IPS-20b (cell line): ENCODE measurements at regions not wholly inside any gene's neighbourhood (a gene's known extent, or its start where the extent isn't known, plus 50 kb on each side); places are given as distances from the start of the nearest gene placed in this dataset.

Source experiments
- H3K27ac ChIP-seq: one replicate; pipeline ENCODE4 v1.5.1; 2013; ENCODE audit warnings: low read length
- H3K27me3 ChIP-seq: 2 replicates; pipeline ENCODE4 v1.6.1; 2013; ENCODE audit warnings: mild to moderate bottlenecking, low read length, inconsistent platforms; ENCODE audit not compliant: insufficient read depth
- H3K36me3 ChIP-seq: 2 replicates; pipeline ENCODE4 v1.6.1; 2013; ENCODE audit warnings: low read depth, mild to moderate bottlenecking, inconsistent platforms, low read length, moderate library complexity; ENCODE audit not compliant: insufficient read depth
- H3K4me1 ChIP-seq: 2 replicates; pipeline ENCODE4 v1.6.1; 2013; ENCODE audit warnings: mild to moderate bottlenecking, control low read depth, inconsistent platforms, low read length, moderate library complexity; ENCODE audit not compliant: insufficient read depth
- H3K4me3 ChIP-seq: 2 replicates; pipeline ENCODE4 v1.5.1; 2013; ENCODE audit warnings: mild to moderate bottlenecking, low read length, inconsistent platforms
- H3K9ac ChIP-seq: 2 replicates; pipeline ENCODE4 v1.6.1; 2013; ENCODE audit warnings: low read depth, mild to moderate bottlenecking, inconsistent platforms, low read length, moderate library complexity
- H3K9me3 ChIP-seq: 2 replicates; pipeline ENCODE4 v1.6.1; 2013; ENCODE audit warnings: mild to moderate bottlenecking, low read depth, low read length, inconsistent platforms; ENCODE audit not compliant: insufficient read depth

- Histone ChIP-seq H3K27ac (no peak overlapping the region), H3K9ac (no peak overlapping the region), H3K36me3 (no peaks in the 10 kb centered on the region), H3K27me3 (no peaks in the 10 kb centered on the region), H3K4me3 (no peak overlapping the region), H3K9me3 (no peaks in the 10 kb centered on the region), H3K4me1 (no peaks in the 10 kb centered on the region)
Measured at GRCh38 chr1:59173721-59174120, 123.2 kb upstream of the FGGY start.

DNA sequence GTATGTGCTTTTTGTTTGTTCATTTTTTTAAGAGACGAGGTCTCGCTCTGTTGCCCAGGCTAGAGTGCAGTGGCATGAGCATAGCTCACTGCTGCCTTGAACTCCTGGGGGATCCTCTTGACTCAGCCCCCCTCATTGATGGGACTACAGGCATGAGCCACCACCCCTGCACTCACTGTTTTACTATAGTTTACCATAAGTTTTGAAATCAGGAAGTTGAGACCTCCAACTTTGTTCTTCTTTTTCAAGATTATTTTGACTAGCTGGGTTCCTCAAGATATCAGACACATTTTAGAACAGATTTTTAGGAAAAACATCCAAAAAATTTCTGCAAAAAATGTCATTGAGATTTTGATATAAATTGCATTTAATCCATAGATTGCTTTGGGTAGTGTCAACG, 120.4 kb upstream of the FGGY start:
- Histone ChIP-seq H3K4me3 (no peak overlapping the region), H3K27me3 (no peaks in the 10 kb centered on the region), H3K9ac (no peak overlapping the region), H3K9me3 (no peaks in the 10 kb centered on the region), H3K36me3 (no peaks in the 10 kb centered on the region), H3K27ac (no peak overlapping the region), H3K4me1 (no peaks in the 10 kb centered on the region)

DNA sequence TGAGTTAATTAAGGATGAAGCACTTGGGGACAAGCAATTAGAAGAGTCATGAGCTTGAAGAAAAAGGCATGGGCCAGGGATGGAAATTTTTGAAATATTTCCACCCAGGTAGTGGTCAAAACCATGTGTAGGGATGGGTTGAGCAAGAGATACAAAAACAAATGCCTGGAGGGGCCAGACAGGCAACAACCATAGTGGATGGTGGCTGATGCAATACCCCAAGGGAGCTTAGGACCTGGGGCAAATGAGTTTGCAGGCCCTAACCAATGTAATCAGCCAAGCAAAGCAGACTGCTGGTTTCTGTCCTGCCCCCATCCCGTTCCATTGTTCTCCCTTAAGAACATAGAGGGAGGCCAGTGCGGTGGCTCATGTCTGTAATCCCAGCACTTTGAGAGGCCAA, 119.1 kb upstream of the FGGY start:
- no peak overlapping the region for H3K4me3 ChIP-seq
- H3K4me1 ChIP-seq, result no peaks in the 10 kb centered on the region
- H3K9ac ChIP-seq, result no peak overlapping the region
- H3K9me3 ChIP-seq, result no peaks in the 10 kb centered on the region
- H3K36me3 ChIP-seq, result no peaks in the 10 kb centered on the region
- H3K27me3 ChIP-seq, result no peaks in the 10 kb centered on the region
- no peak overlapping the region for H3K27ac ChIP-seq

GRCh38 chr1:59178339-59179187, 118.3 kb upstream of the FGGY start:
- Histone ChIP-seq H3K4me1 (no peaks in the 10 kb centered on the region), H3K9ac (no peak overlapping the region), H3K27ac (no peak overlapping the region)

DNA sequence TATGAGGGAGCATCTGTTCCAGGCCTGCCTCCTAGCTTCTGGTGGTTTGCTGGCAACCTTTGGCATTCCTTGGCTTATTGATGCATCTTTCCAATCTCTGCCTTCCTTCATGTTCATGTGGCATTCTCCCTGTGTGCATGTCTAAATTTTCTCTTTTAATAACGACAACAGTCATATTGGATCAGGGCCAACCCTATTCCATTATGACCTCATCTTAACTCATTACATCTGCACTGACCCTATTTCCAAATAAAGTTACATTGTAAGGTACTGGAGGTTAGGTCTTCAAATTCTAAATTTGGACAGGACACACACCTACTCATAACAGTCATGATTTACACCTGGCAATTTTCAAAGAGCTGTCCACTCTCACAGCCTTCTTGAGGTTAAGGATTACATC, 117.2 kb upstream of the FGGY start:
- no peaks in the 10 kb centered on the region for H3K4me1 ChIP-seq
- H3K27ac ChIP-seq, result no peak overlapping the region
- H3K4me3 ChIP-seq, result no peak overlapping the region
- H3K27me3 ChIP-seq, result no peaks in the 10 kb centered on the region
- H3K36me3 ChIP-seq, result no peaks in the 10 kb centered on the region
- H3K9ac ChIP-seq, result no peak overlapping the region
- H3K9me3 ChIP-seq, result no peaks in the 10 kb centered on the region

More at GRCh38 chr1:59178339-59179187, 118.3 kb upstream of the FGGY start:
- Histone ChIP-seq H3K36me3 (no peaks in the 10 kb centered on the region), H3K27me3 (no peaks in the 10 kb centered on the region), H3K9me3 (no peaks in the 10 kb centered on the region), H3K4me3 (no peak overlapping the region)

DNA sequence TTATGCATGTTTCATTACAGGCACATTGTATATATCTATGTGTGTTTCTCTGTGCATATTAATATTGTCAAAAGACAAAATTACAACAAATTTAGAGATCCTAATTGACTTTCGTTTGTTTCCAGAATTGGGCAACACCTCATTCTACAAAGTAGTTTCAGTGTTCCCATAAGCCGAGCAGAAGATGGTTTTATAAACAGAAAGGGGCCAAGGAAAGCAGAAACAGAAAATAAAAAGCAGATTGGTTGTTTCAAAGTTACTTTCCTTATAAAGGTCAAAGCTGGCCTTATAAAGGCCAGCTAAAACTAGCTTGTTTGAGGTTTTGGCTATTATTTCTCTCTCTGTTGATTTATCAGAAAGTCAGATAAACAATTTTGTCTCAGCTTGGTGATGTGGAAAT, 116.2 kb upstream of the FGGY start:
- Histone ChIP-seq H3K9ac (no peak overlapping the region), H3K4me3 (no peak overlapping the region), H3K9me3 (no peaks in the 10 kb centered on the region), H3K27ac (no peak overlapping the region), H3K36me3 (no peaks in the 10 kb centered on the region), H3K27me3 (no peaks in the 10 kb centered on the region), H3K4me1 (no peaks in the 10 kb centered on the region)

GRCh38 chr1:59183749-59184317, 113.1 kb upstream of the FGGY start:
- Histone ChIP-seq H3K27me3 (no peaks in the 10 kb centered on the region), H3K9ac (no peak overlapping the region), H3K9me3 (no peaks in the 10 kb centered on the region), H3K36me3 (no peaks in the 10 kb centered on the region), H3K4me1 (no peaks in the 10 kb centered on the region), H3K4me3 (no peak overlapping the region), H3K27ac (no peak overlapping the region)

DNA sequence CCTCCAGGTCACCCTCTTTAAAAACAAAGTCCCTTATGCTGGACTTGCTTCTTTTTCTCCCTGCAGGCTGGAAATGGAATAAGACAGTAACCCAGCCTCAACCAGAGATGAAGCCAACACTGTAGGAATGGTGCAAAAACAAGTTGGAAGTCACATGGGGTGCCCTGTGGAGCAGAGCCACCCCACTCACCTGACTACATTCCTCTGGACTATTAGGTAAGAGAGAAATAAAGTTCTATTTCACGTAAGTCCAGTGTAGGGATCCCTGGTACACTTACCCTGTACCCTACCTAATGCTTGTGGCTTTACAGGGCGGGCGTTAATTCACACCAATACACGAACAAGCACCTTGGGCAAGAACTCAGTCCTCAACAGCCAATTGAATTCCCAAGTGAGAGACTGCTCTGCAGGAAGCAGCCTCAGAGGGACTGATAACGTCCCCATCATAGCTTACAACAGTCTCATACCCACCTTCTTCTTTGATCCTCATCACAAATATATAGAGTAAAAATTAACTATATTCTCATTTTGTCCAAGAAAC, 112.5 kb upstream of the FGGY start:
- no peaks in the 10 kb centered on the region for H3K27me3 ChIP-seq
- no peak overlapping the region for H3K4me3 ChIP-seq
- H3K27ac ChIP-seq, result no peak overlapping the region
- no peaks in the 10 kb centered on the region for H3K4me1 ChIP-seq
- no peaks in the 10 kb centered on the region for H3K36me3 ChIP-seq
- no peaks in the 10 kb centered on the region for H3K9me3 ChIP-seq
- H3K9ac ChIP-seq, result no peak overlapping the region

GRCh38 chr1:59185163-59185860, 111.6 kb upstream of the FGGY start:
- no peaks in the 10 kb centered on the region for H3K4me1 ChIP-seq
- no peak overlapping the region for H3K4me3 ChIP-seq
- H3K9ac ChIP-seq, result no peak overlapping the region
- H3K9me3 ChIP-seq, result no peaks in the 10 kb centered on the region
- H3K36me3 ChIP-seq, result no peaks in the 10 kb centered on the region
- no peaks in the 10 kb centered on the region for H3K27me3 ChIP-seq
- H3K27ac ChIP-seq, result no peak overlapping the region

GRCh38 chr1:59186656-59187055, 110.2 kb upstream of the FGGY start:
- Histone ChIP-seq H3K27ac (no peak overlapping the region), H3K4me3 (no peak overlapping the region), H3K36me3 (no peaks in the 10 kb centered on the region)

DNA sequence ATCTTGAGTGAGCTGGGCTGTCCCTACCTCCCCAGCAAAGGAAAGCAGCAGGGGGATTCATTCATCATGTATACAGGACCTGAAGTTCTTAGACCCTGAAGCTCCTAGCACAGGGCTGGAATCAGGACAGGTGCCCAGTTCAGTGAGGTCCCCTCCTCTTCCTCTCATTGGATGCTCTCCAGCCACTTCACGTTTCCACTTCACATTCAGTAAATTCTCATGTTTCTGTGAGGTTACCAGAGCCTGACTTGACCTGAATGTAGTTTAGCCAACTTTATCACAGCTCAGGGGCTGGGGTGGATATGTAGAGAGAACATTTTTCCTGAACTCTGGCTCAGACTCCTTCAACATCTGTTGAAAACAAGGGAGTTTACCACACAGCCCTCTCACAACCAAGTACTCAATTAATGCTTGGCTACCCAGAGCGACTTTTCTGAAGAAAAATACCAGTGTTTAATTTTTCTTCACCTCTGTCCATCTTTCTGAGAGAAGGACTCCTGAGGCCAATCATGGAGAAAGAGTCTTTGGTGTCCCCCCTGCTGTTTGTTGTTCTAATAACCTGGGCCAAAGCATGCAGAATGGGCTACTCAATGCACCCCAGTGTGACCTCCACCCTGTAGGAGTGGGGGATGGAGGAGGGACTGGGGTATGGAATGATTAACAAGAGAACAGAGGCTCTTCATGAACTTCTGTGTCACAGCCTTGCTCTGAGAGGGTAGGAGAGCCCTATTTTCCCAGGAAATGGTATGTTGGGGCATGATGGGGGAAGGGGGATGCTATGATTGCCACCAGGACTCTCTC, 108.3 kb upstream of the FGGY start:
- no peaks in the 10 kb centered on the region for H3K9me3 ChIP-seq
- H3K36me3 ChIP-seq, result no peaks in the 10 kb centered on the region
- H3K27me3 ChIP-seq, result no peaks in the 10 kb centered on the region
- H3K9ac ChIP-seq, result no peak overlapping the region
- H3K27ac ChIP-seq, result no peak overlapping the region
- H3K4me3 ChIP-seq, result no peak overlapping the region
- H3K4me1 ChIP-seq, result no peaks in the 10 kb centered on the region

More at GRCh38 chr1:59186656-59187055, 110.2 kb upstream of the FGGY start:
- no peaks in the 10 kb centered on the region for H3K27me3 ChIP-seq
- H3K4me1 ChIP-seq, result no peaks in the 10 kb centered on the region
- no peaks in the 10 kb centered on the region for H3K9me3 ChIP-seq
- no peak overlapping the region for H3K9ac ChIP-seq
